SW 1271 (cell line): ENCODE measurements at regions not wholly inside any gene's neighbourhood (a gene's known extent, or its start where the extent isn't known, plus 50 kb on each side); places are given as distances from the start of the nearest gene placed in this dataset.

Experiments used
- DNase-seq, 2 experiments: peaks; one replicate each; lab custom pipeline; 2025; lab: John Stamatoyannopoulos, UW

- DNase-seq = no peak
Measured at GRCh38 chr2:146295080-146295670, 1549.7 kb upstream of the ACVR2A start.

DNA sequence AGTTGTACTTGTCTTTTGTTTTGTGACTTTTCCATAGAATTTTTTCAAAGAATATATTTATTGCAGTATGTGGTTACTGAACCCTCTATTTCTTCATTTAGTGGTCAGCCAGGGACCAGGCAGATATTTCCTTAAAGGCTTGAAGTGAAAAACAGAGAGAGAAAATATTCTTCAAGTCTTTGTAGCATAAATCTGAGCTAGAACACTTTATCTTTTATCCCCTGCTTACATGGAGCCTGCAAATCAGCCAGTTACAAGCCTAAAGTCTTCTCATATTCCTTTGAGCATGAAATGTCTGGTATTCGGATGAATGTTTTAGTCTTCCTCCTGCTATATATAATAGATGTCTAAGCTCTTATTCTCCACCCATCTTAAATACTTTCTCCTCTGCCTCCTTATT is 1557.5 kb upstream of the ACVR2A start:
- DNase-seq = no peak

DNA sequence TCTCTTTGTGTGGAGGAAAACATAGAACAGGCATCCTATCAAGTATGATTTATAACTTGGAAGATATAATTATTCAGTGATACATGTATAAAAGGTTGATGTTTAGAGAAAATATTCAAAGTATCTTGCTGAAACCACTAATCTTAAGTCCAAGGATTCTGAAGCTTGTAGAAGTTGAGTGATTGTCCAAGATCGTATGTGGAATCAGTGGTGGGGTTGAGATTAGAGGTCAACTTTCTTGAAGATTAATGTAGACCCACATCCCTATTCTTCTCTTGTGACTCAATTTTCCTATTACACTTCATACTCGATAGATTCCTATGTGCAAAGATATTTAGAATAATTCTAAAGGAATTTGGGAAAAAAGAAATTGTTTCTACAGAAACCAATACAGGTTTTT is 1565.9 kb upstream of the ACVR2A start:
- DNase-seq = no peak

DNA sequence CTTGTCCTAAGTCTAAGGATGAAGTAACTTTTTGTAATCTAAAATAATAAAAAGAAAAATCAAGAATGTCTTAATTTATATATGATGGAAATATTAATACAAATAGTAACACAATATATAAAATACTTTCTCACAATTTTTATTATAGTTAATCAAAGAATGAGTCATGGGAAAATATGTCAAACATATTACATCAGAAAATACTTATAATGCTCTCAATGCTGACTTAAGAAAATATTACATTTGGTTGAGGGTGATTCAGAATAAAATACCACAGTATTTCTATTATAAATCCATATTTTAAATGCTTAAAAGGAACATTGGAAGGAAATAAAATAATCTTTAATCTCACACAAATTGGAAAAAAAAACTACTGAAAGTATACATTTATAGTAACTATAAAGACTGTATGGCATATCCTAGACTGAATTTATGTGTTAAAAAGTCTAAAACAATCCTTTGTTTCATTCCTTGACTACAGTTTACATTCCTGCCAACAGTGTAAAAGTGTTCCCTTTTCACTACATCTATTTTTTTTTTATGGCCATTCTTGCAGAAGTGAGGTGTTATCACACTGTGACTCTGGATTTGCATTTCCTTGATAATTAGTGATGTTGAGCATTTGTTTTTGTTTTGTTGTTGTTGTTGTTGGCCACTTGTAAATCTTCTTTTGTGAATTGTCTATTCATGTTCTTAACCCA is 1573.5 kb upstream of the ACVR2A start:
- DNase-seq = no peak

- DNase-seq = no peak
Measured at GRCh38 chr2:146270618-146271017, 1574.2 kb upstream of the ACVR2A start.

GRCh38 chr2:146267093-146267492 is 1577.7 kb upstream of the ACVR2A start:
- DNase-seq = no peak

DNA sequence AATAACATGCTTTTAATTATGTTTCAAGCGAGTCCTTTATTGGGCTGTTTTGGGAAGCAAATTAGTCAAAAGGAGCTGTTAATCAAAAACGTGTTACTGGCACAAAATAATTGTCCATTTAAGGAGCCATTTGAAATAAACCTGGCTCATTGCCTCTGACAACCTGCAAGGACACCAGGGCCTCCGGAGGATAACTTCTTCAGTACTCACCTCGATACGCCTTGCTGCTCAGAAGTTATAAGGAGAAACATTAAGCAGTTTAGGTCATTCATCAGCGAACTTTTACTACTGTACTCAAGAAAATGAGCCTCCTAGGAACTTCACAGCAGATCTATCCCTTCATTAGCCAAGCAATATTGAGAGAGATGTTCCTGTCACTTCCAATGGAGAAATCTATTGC is 1579.2 kb upstream of the ACVR2A start:
- DNase-seq = no peak

- no peak for DNase-seq
Measured at GRCh38 chr2:146262606-146263005, 1582.2 kb upstream of the ACVR2A start.

DNA sequence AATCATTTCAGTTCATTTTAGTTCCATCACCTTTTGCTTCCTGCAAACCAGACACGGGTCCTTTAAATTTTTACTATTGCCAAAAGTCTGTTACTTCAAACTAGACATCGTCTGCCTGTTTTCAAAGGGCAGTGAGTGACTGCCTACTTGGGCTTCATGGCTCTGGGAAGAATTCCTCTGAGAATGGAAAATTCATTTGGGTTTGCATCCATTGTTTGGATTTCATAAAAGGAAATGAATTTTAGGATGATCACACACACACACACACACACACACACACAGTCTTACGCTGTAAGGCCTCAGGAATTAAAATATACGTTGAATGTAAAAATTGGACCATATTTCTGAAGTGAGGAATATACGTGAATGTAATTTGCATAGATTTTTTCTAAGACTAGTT is 1584.3 kb upstream of the ACVR2A start:
- DNase-seq = no peak

GRCh38 chr2:146259816-146260215 is 1585.0 kb upstream of the ACVR2A start:
- DNase-seq = no peak

DNA sequence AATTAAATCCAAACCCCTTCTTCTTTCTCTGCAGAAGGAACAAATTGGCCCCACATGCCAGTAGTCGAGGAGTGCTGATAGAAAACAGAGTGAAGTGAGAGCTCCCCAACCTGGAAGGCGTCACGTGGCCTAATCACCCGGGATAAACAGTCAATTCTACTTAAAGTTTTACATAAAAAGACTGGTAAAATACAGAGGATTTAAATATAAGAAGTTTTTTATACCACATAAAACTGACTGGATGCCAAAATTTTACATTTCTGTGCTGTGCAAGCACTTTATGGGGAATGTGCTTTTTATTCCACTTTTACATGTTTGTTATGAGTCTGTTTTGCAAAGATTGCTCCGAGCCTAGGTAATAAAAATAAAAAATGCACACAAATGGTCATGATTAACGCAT is 1586.8 kb upstream of the ACVR2A start:
- no peak for DNase-seq

- no peak for DNase-seq
Measured at GRCh38 chr2:146252119-146252518, 1592.7 kb upstream of the ACVR2A start.

DNA sequence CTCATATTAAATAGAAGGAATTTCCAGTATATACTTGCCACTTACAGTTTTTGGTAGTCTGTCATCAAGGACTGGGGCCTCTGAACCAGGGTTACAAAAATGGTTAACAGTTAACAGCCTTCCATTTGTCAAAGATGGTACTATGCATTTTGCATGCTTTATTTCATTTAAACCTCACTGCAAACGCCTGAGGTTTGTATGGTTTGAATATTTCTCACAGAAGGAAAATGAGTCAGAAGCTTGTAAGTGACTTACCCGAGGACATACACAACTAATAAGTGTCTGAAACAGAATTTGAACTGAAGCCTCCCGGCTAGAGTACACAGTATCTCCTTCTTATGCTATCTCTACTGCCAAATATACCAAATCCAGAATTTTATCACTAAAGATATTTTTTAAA is 1593.5 kb upstream of the ACVR2A start:
- no peak for DNase-seq

DNA sequence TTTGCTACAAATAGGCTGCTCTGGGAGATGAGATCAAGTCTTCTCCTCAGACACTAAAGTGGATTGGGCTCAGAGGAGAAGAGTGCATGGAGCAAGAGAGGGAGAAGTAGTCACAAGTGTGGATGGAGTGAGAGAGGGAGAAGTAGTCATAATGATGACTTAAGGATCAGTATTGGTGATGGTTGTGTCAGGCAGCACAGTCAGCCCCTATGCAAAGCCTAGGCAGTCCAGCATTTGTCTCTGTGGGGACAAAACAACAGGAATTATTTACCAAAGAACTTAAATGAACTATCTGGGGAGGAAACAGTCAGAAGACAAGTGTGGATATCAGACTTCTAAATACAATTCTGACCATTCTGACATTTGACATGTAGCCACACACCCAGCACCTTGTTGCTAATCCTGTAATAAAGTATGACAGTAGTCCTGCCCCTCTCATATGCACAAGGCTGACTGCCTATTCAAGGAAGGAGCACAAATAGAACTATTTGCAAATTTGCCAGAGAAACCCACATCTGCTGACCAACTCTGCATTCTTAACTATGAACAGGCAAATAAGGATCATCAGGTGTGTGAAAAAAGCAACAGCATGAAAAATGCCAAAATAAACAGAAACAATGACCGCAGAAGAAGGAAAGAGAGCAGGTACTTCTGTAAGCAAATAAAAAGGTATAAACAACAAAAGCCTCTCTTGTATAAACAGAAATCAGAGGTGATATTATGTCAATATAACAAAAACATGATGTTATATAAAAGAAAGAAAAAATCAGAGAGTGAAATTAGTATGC is 1597.9 kb upstream of the ACVR2A start:
- no peak for DNase-seq

GRCh38 chr2:146246002-146246735 is 1598.7 kb upstream of the ACVR2A start:
- no peak for DNase-seq

DNA sequence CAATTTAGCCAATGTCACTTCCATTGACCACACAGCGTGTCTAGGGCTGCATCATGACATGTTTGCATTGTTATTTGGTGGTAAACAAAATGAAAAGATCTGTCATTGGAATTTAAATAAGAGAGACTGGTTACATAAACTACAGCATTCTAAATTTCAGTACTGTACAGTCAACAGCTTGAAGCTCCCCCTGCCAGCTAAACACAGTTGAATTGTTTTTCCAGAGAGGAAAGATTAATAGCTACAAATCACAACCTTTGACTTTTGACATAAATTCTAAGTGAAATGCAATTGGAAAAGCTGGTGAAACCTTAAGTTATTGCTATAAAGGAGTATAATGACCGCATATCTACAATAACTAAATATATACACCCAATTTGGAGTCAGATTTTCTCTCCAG is 1600.0 kb upstream of the ACVR2A start:
- DNase-seq = no peak

DNA sequence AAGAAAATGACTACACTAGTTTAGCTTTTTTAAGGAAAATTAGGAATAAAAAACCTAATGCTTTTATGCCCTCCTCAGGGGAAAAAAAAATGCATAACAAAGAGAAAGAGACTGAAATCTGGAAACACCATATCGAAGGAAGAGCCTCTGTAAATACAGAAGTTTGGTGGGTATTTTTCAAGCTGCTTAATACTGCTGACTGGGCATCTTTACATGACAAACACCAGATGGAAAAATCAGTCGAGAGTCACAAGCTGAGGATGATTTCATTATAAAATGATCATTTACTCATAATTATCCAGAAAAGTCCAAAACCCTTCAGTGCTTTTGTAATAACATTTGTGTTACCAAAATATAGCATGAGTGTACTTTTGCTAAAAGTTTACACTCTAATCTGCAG is 1600.7 kb upstream of the ACVR2A start:
- no peak for DNase-seq

- DNase-seq = no peak
Measured at GRCh38 chr2:146241023-146241422, 1603.8 kb upstream of the ACVR2A start.

GRCh38 chr2:146240391-146240790 is 1604.4 kb upstream of the ACVR2A start:
- DNase-seq = no peak

DNA sequence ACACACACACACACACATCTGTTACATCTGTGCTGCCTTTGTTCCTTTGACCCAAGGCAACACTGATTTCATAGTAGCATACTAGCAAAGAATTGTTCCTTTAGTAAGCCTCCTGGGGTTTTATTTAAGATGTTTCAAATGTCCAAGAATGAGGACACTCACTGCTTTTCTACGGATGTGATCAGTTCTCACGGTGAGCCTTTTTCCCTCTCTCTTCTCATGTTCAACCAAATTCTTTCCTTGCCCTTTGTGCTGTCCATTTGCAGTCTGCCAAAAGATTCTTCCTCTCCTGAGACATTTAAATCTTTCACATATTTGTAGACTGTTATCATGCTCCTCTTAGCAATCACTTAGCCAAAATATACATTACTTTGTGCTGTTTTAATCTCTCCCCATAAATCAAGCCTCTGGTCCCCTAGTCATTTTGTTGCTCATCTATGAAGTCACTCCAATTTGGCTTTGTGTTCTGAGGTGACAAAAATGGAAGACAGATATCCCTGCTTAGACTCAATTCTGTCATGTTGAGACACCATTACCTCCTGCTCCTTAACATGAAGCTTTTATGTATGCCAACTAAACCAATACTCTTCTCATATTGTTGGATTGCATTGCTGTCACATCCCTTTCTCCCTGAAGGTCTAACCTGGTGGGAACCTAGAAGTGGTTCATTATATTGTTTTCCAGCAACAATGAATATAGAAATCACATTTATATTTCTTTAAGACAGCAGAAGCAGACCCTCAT is 1605.3 kb upstream of the ACVR2A start:
- no peak for DNase-seq

DNA sequence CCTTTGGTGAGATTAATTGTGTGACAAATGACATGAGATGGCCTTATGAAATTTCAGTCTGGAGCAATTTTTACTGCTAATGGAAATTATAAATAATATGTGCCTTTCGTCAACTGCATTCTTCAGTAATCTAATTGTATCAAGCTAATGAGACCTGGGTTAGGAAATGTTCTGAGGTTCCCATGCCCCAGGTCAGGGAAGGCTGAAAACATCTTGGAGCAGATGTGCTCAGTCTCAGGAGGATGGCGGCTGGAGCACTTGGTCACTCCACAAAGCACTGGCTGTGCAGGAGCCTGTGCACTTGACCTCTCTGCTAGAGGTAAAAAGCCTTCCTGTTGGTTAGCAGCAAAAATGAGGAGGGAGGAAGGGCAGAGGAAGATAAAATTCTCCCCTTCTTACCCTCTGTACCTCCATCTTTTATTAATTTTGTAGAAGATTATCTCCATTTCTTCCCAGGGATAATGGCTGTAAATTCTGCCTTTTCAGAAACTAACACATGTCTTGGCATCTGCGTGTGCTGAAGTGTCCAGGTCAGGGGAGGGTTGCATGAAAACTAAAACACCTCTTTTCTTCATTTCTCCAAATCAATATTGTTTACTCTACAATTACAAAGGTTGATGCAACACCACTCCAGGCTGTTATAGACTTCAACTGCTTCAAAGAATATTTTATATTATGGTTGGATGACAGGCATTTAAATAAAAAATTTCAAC is 1606.4 kb upstream of the ACVR2A start:
- no peak for DNase-seq
